ENCODE measurements at regions not wholly inside any gene's neighbourhood (a gene's known extent, or its start where the extent isn't known, plus 50 kb on each side); places are given as distances from the start of the nearest gene placed in this dataset.

GRCh38 chr5:71782771-71783770 lies 64.0 kb downstream of the CARTPT start:
- intact Hi-C loops (cut with micrococcal nuclease) = loop anchor here (5.0 kb wide), 1 partner anchor 234 kb away; no protein-coding TSS in a partner anchor
- peak overlapping the region; percentile 33 for H3K4me3 Mint-ChIP-seq
- peaks cover 16% of the 10 kb centered on the region for H3K4me1 Mint-ChIP-seq (ENCODE audit: low read depth)
- H3K27me3 Mint-ChIP-seq = peaks cover 6% of the 10 kb centered on the region
- TF ChIP-seq CTCF (IDR thresholded peaks at IDR 0.05) = peak; percentile 61
- H3K27ac Mint-ChIP-seq = no peak overlapping the region
- POLR2A ChIA-PET = no interaction called here
- no peaks in the 10 kb centered on the region for H3K36me3 Mint-ChIP-seq (ENCODE audit: low read depth)
- CTCF ChIA-PET = interaction anchor here (0.5 to 1.1 kb wide), 10 partner anchors 9 to 525 kb away, joined by 3 to 5 read pairs (median 4); no protein-coding TSS in a partner anchor
- DNase-seq (peak; percentile 81), ATAC-seq (peak; percentile 97)
- H3K9me3 Mint-ChIP-seq = no peaks in the 10 kb centered on the region

GRCh38 chr5:71783891-71784290 lies 64.8 kb downstream of the CARTPT start:
- no peak for TF ChIP-seq CTCF (IDR thresholded peaks at IDR 0.05)
- no peak for DNase-seq
- peaks cover 7% of the 10 kb centered on the region for H3K27me3 Mint-ChIP-seq
- peaks cover under 1% of the 10 kb centered on the region for H3K9me3 Mint-ChIP-seq
- POLR2A ChIA-PET = no interaction called here
- peaks cover 16% of the 10 kb centered on the region for H3K4me1 Mint-ChIP-seq (ENCODE audit: low read depth)
- intact Hi-C loops (cut with micrococcal nuclease) = loop anchor here (5.0 kb wide), 1 partner anchor 233 kb away; no protein-coding TSS in a partner anchor
- CTCF ChIA-PET = interaction anchor here (0.9 to 1.1 kb wide), 2 partner anchors 10 to 235 kb away, joined by 3 to 4 read pairs; no protein-coding TSS in a partner anchor
- no peak overlapping the region for H3K4me3 Mint-ChIP-seq
- ATAC-seq = no peak
- H3K36me3 Mint-ChIP-seq (ENCODE audit: low read depth) = no peaks in the 10 kb centered on the region
- H3K27ac Mint-ChIP-seq = no peak overlapping the region

GRCh38 chr5:71786337-71787055 lies 67.4 kb downstream of the CARTPT start:
- no peak for ATAC-seq
- ChIA-PET POLR2A (no interaction called here), CTCF (no interaction called here)
- Mint-ChIP-seq H3K36me3 (ENCODE audit: low read depth) (no peaks in the 10 kb centered on the region), H3K27ac (no peak overlapping the region), H3K4me3 (no peak overlapping the region), H3K4me1 (ENCODE audit: low read depth) (peaks cover 16% of the 10 kb centered on the region), H3K9me3 (peaks cover 4% of the 10 kb centered on the region), H3K27me3 (peaks cover 11% of the 10 kb centered on the region)
- intact Hi-C loops (cut with micrococcal nuclease) = no loop called here
- no peak for DNase-seq
- TF ChIP-seq CTCF (IDR thresholded peaks at IDR 0.05) = no peak

- POLR2A ChIA-PET = no interaction called here
- H3K9me3 Mint-ChIP-seq = peaks cover 11% of the 10 kb centered on the region
- DNase-seq = no peak
- no peak for TF ChIP-seq CTCF (IDR thresholded peaks at IDR 0.05)
- CTCF ChIA-PET = no interaction called here
- H3K4me3 Mint-ChIP-seq = no peak overlapping the region
- H3K27me3 Mint-ChIP-seq = peaks cover 9% of the 10 kb centered on the region
- no peaks in the 10 kb centered on the region for H3K4me1 Mint-ChIP-seq (ENCODE audit: low read depth)
- no peak overlapping the region for H3K27ac Mint-ChIP-seq
- ATAC-seq = no peak
- H3K36me3 Mint-ChIP-seq (ENCODE audit: low read depth) = peaks cover 3% of the 10 kb centered on the region
- intact Hi-C loops (cut with micrococcal nuclease) = no loop called here
Measured at GRCh38 chr5:71788794-71789193, 69.7 kb downstream of the CARTPT start.

All from activated CD8-positive, alpha-beta T cell treated with anti-CD3 and anti-CD28 coated beads for 36 hours (primary cell).